22Rv1 (cell line): ENCODE measurements at regions not wholly inside any gene's neighbourhood (a gene's known extent, or its start where the extent isn't known, plus 50 kb on each side); places are given as distances from the start of the nearest gene placed in this dataset.

Source experiments
- H3K27ac ChIP-seq: fragments of 450-650 bp; 2 replicates; pipeline ENCODE4 v1.5.1; 2017
- CTCF ChIP-seq: fragments of 450-650 bp; IDR thresholded peaks from 2 replicates; pipeline ENCODE4 v1.5.1; 2017; ENCODE audit warnings: mild to moderate bottlenecking
- ZFX ChIP-seq: fragments of 450-650 bp; IDR thresholded peaks from 2 replicates; pipeline ENCODE4 v1.6.1; 2017; ENCODE audit warnings: antibody characterized with exemption, borderline replicate concordance

- TF ChIP-seq ZFX (no peak), CTCF (no peak)
- H3K27ac ChIP-seq: no peak overlapping the region
Observed at GRCh38 chr9:109971226-109971625, 191.2 kb downstream of the PALM2AKAP2 start.

GRCh38 chr9:109972026-109972882 is 192.3 kb downstream of the PALM2AKAP2 start:
- TF ChIP-seq CTCF: no peak
- no peak for TF ChIP-seq ZFX
- H3K27ac ChIP-seq: no peak overlapping the region

- TF ChIP-seq ZFX: no peak
- TF ChIP-seq CTCF: no peak
- no peak overlapping the region for H3K27ac ChIP-seq
Observed at GRCh38 chr9:109973336-109973735, 193.3 kb downstream of the PALM2AKAP2 start.

- no peak overlapping the region for H3K27ac ChIP-seq
- no peak for TF ChIP-seq ZFX
- no peak for TF ChIP-seq CTCF
Observed at GRCh38 chr9:109974143-109974917, 194.3 kb downstream of the PALM2AKAP2 start.

GRCh38 chr9:109974918-109975276 is 194.9 kb downstream of the PALM2AKAP2 start:
- no peak overlapping the region for H3K27ac ChIP-seq
- TF ChIP-seq ZFX: no peak
- no peak for TF ChIP-seq CTCF

- H3K27ac ChIP-seq: no peak overlapping the region
- TF ChIP-seq CTCF (no peak), ZFX (no peak)
Observed at GRCh38 chr9:109975574-109976295, 195.7 kb downstream of the PALM2AKAP2 start.
